ENCODE measurements at regions not wholly inside any gene's neighbourhood (a gene's known extent, or its start where the extent isn't known, plus 50 kb on each side); places are given as distances from the start of the nearest gene placed in this dataset.
"Not testable (repeated sequence)": the region's sequence is repeated elsewhere in the genome, so short reads cannot be mapped to it uniquely, and the experiment has no call there.

GRCh38 chr13:28607187-28607955, 51.6 kb upstream of the POMP start:
- no peak for DNase-seq (ENCODE audit: low read depth in 3 of 3)

- DNase-seq (ENCODE audit: low read depth in 3 of 3) = no peak
Measured at GRCh38 chr13:28606466-28606865, 52.5 kb upstream of the POMP start.

- not testable (repeated sequence) for DNase-seq (ENCODE audit: low read depth in 3 of 3)
Measured at GRCh38 chr13:28605147-28605546, 53.8 kb upstream of the POMP start.

GRCh38 chr13:28603043-28603664, 55.8 kb upstream of the POMP start:
- DNase-seq (ENCODE audit: low read depth in 3 of 3) = no peak

GRCh38 chr13:28602580-28602979, 56.4 kb upstream of the POMP start:
- no peak for DNase-seq (ENCODE audit: low read depth in 3 of 3)

GRCh38 chr13:28601581-28601980, 57.3 kb upstream of the POMP start:
- DNase-seq (ENCODE audit: low read depth in 3 of 3) = no peak

DNA sequence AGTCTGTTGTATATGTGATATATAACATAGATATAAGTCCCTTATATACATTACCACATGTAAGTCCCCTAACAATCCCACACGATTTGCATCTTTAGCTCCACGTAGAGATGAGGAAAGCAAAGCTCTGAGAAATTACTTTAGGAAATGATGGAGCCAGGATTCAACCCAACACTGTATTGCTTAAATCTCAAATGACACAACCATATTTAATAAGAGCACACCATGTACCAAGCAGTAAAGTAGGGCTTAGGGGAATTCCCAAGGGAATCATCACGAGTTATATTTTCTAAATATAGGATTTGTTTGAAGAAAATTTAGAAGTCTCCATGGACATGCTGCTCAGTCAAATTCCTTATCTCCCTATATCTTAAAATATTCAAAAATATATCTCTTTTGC, 61.3 kb upstream of the POMP start:
- no peak for DNase-seq (ENCODE audit: low read depth in 3 of 3)

GRCh38 chr13:28590461-28590860, 68.5 kb upstream of the POMP start:
- DNase-seq (ENCODE audit: low read depth in 3 of 3) = no peak

DNA sequence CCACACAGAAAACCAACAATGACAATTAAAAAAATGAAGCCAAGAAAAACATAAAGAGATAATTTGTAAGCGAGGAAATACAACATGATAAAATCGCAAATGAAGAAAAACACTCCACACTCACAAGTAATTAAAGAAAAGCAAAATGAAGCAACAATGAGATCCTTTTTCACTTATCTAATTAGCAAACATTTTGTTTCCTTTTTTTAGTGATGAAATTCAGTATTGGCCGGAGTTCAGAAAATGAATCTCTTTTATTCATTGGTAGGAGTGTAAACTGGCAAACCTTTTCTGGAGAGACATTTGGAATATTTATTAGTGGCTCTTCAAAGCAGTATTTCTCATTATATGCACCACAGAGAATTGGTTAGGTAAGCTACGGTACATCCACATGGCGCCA, 70.6 kb upstream of the POMP start:
- DNase-seq (ENCODE audit: low read depth in 3 of 3) = no peak

DNA sequence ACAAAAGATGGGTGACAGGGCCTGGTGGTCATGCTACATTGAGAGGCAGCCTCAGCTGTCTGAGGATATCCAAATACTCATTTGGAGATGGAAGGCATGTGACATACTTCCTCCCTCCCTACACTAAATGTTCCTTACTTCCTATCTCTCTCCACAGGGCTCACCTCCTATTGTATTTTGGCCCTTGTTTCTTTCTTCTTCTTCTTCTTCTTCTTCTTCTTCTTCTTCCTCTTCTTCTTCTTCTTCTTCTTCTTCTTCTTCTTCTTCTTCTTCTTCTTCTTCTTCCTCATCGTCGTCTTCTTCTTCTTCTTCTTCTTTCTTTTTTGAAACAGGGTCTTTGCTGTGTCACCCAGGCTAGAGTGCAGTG, 71.8 kb upstream of the POMP start:
- no peak for DNase-seq (ENCODE audit: low read depth in 3 of 3)

DNA sequence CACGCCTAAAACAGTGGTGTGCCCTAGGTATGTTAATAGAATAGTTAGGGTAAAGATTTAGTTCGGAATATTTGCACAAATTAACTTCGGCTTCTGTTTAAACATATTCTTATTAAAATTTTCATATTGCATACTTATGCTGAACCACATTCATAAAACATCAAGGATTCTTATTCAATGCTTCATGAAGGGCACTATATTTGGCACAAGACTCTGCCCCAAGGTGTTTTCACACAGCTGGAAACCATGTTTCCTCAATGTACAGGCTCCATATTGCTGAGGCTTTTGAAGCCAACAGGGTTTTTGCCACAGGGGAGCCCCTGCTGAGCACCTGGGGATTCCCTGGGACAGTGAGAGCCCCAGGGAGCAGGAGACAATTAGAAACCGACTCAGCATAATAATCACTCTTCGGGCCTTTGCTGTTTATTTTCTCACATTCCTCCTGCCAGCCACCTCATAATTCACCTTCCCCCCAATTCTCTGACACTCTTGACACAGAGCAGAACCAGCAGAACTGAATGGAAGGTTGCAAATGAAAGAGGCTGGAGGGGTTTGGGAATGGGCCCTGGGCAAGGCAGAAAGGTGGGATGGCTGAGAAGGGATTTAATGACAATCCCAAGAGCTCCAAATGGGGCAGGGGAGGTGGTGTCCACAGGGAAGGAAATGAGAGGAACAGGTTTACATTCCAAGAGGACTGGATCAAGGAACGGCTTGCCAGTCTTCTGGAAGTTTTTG, 72.3 kb upstream of the POMP start:
- DNase-seq (ENCODE audit: low read depth in 3 of 3) = no peak

GRCh38 chr13:28585561-28585960, 73.4 kb upstream of the POMP start:
- no peak for DNase-seq (ENCODE audit: low read depth in 3 of 3)

- DNase-seq (ENCODE audit: low read depth in 3 of 3) = no peak
Measured at GRCh38 chr13:28584873-28585381, 74.0 kb upstream of the POMP start.

GRCh38 chr13:28583651-28584091, 75.3 kb upstream of the POMP start:
- DNase-seq (ENCODE audit: low read depth in 3 of 3) = no peak

GRCh38 chr13:28582892-28583240, 76.1 kb upstream of the POMP start:
- DNase-seq (ENCODE audit: low read depth in 3 of 3) = no peak

GRCh38 chr13:28582225-28582891, 76.6 kb upstream of the POMP start:
- DNase-seq (ENCODE audit: low read depth in 3 of 3) = peak in 1 of 3 experiments; percentile 5

- DNase-seq (ENCODE audit: low read depth in 3 of 3) = no peak
Measured at GRCh38 chr13:28581451-28581850, 77.5 kb upstream of the POMP start.

- DNase-seq (ENCODE audit: low read depth in 3 of 3) = no peak
Measured at GRCh38 chr13:28579736-28580135, 79.2 kb upstream of the POMP start.

GRCh38 chr13:28579322-28579721, 79.6 kb upstream of the POMP start:
- DNase-seq (ENCODE audit: low read depth in 3 of 3) = no peak

DNA sequence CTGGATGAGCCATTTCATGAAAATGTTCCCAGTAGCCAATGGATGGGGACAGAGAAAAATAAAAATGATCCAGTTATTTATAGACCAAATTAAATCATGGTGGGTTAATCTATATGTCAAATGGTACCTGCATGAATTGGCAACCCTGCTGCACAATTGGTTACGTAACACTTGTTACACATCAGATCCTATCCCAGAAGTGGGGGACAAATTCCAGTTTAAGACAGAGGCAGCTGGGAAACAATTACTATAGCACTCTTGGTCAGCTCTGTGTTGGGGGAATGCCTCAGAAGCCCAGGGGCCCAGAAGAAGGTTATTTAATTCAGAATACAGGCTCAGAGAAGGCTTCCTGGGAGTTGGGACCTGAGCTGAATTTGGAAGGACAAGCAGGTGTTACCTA, 81.1 kb upstream of the FLT1 start:
- no peak for DNase-seq (ENCODE audit: low read depth in 3 of 3)

DNA sequence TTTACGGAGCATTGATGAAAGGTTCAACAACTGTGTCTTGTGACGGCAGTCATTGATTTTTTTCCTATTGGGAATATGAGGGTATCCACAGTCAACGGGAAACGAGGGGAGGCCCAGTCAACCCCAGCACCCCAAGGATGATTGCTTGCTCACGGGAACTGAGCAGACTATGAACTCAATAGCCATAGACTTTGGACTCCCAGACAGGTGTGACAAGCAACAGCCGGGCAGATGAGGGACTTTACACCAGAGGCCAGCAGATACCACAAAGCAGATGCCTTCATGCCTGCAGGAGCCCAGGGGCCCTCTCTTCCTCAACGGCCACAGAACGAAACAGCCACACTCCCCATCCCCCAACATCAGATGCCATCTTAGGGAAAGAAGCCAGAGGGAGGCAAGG, 80.3 kb upstream of the FLT1 start:
- DNase-seq (ENCODE audit: low read depth in 3 of 3) = no peak

DNA sequence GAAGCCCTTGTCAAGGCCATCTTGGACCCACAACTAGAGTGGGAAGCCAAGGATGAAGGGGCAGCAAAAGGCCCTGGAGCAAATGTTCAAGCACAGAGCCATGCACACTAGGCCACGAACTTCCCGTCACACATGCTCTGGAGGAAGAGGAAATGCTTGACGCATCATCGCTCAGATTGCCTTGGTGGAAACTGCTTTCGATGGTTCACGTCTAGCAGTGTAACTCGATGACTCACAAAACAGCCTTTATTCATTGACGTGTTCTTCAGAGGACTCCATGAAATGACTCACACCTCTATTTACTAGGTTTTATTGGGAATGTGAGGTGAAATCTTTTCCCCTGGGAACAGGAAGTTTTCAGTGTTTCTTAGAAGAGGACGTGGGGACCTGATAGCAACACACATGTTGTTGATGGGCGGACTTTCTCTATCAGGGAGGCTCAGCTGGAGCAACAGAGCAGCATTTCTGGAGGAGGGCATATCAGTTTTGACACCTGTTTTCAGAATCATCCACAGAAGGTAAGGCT, 79.8 kb upstream of the FLT1 start:
- peak in 1 of 3 experiments; percentile 39 for DNase-seq (ENCODE audit: low read depth in 3 of 3)

Data from stimulated activated CD4-positive, alpha-beta T cell treated with anti-CD3 and anti-CD28 coated beads, TNF-alpha, amount 100 ng/mL, for 24 hours (primary cell).